ENCODE measurements at regions not wholly inside any gene's neighbourhood (a gene's known extent, or its start where the extent isn't known, plus 50 kb on each side); places are given as distances from the start of the nearest gene placed in this dataset.
"Not testable (repeated sequence)": the region's sequence is repeated elsewhere in the genome, so short reads cannot be mapped to it uniquely, and the experiment has no call there.

DNA sequence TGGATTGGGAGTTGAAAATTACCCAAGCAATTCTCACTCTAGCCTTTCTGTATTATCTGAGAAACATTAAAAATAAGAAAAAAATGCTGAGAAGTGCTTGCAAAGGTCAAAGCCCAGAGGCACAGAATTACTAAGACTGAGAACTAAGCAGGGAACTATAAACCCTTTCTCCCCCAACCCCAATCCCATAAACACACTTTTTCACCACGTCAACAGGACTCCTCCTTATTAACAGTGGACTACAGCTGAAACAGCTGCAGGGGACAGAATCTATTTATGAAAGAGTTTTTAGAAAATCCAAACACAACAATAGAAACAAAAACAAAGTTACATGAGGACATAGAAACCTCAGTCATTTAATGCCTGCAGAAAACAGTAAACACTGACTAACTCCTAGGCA, 984.1 kb downstream of the TRAM1L1 start:
- DNase-seq, result no peak

DNA sequence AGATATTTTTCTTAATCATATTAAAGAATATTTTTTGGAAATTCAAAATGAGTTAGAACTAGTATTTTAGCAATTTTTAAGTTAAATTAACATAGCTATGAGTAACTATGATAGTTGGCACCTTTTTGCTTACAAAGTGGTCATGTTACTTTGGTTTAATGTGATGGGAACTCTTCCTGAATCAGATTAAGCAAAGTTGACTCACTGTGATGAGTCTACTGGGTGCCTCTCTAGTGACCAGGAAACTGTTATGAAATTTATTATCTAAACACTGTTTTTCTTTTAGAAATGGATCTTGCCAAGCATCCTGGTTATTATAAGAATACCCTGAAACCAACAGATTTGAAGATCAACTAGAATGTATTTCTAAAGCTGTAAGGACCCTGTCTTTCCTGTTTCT, 985.8 kb downstream of the TRAM1L1 start:
- no peak for DNase-seq

DNA sequence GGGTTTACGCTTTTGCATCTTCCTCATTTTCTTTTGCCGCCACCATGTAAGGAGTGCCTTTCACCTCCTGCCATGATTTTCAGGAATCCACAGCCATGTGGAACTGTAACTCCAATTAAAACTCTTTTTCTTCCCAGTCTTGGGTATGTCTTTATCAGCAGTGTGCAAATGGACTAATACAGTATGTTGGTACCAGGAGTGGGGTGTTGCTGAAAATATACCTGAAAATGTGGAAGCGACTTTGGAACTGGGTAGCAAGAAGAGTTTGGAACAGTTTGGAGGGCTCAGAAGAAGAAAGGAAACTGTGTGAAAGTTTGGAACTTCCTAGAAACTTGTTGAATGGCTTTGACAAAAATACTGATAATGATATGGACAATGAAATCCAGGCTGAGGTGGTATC, 983.9 kb upstream of the NDST4 start:
- DNase-seq, result not testable (repeated sequence)

DNA sequence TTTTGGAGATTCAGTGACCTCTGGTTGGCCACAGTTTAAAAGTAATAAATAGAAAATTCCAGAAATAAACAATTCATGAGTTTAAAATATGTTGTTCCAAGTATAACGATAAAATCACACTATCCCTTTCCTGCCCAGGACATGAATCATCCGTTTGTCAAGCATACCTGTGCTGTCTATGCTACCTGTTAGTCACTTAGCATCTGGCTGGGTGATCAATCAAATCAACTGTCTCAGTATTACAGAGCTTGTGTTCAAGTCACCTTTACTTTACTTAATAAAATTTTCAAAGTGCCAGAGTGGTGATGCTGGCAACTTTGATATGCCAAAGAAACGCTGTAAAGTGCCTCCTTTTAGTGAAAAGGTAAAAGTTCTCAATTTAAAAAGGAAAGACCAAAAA, 979.5 kb upstream of the NDST4 start:
- DNase-seq, result no peak

DNA sequence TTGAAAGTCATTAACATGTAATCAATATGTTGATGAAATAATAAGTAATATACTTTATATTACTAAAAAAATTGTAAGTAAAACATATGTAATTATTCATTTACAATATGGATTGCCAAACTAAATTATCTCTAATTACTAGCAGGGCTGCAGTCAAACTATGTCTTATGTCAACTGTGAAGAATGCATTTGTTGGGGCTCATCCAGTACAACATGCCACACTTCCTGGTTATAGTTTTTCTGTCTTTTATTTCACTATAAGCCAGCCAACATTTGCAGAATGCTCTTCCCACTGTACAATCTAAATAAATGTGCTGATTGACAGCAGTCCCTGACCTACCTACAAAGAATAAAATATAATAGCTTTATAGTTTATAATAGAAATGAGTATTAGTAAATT, 975.4 kb upstream of the NDST4 start:
- DNase-seq, result no peak

DNA sequence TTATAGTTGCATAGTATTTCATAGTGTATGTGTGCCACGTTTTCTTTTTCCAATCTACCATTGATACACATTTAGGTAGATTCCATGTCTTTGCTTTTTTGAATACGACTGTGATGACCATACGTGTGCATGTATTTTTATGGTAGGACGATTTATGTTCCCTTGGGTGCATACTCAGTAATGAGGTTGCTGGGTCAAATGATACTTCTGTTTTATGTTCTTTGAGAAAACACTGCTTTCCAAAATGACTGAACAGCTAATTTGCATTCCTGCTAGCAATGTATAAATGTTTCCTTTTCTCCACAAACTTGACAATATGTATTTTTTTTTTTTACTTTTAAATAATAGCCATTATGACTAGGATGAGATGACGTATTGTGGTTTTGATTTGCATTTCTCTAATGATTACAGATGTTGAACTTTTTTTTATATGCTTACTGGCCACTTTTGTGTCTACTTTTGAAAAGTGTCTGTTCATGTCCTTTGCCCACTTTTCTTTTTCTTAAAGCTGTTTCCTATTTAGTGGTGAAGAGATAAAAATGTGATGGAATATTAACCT, 969.5 kb upstream of the NDST4 start:
- DNase-seq, result no peak

DNA sequence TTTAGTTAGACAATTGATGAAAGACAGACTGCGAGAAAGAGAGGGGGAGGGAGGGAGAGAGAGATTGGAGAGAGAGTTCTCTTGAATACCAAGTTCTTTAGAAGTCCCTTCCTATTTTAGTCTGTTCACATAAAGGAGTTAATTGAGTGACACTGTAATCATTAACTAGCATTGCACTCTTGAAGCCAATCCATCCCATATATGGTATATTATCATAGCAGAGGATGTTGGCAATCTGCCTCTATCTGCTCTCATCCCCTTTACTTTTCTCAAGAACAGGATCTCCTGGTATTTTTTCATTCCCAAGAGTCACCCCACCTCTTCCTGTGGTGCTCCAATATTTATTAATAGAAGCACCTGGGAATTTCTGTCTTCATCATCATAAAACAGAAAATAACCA, 959.6 kb upstream of the NDST4 start:
- no peak for DNase-seq

DNA sequence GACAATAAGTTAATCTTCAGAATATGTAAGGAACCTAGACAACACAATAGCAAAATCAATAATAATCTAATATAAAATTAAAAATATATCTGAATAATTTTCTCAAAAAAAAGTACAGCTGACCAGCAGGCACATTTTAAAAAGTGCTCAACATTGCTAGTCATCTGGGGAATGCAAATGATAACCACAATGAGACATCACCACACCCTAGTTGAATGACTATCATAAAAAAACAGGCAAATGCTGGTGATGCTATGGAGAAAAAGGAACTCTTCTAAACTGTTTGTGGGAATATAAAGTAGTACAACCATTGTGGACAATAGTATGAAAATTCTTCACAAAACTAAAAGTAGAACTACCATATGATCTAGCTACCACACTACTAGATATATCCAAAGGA, 956.9 kb upstream of the NDST4 start:
- no peak for DNase-seq

DNA sequence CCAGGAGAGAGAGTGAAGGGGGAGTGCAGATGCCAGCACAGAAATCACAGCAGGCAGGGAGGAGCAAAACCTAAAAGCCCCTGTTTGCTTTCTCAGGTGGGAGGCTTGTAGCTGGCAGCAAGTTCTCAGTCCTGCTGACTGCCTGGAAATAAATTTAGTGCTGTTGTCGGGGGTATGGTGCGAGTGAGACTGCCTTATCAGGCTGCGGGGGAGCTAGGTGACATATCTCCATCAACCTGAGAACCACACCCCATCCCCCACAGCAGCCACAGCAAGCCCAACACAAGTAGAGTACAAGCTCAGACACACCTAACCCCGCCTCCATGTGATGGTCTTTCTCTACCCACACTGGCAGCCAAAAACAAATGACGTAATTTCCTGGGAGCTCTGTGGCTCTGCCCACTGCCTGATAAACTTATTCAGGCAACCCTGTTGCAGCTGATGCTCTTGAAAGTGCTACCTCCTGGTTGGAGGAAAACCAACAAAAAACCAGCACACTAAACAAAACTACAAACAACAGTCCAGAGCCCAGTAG, 953.4 kb upstream of the NDST4 start:
- DNase-seq, result no peak

DNA sequence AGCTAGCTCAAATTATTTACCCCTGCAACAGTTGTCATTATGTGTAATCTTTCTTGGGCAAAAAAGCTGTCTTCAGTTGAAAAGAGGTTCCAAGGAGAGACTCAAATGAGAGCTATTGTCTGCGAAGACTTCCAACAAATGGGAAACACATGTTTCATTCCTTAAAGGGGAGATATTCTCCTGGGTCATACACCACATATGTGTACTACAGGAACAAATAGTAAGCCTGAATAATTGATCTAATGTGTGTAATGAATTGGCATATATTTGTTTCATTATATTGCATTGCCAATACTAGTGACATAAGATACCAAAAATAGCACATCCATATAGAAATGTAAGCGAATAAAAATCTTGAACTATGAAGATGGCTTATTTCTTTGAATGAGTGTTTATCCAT, 950.9 kb upstream of the NDST4 start:
- DNase-seq, result no peak

DNA sequence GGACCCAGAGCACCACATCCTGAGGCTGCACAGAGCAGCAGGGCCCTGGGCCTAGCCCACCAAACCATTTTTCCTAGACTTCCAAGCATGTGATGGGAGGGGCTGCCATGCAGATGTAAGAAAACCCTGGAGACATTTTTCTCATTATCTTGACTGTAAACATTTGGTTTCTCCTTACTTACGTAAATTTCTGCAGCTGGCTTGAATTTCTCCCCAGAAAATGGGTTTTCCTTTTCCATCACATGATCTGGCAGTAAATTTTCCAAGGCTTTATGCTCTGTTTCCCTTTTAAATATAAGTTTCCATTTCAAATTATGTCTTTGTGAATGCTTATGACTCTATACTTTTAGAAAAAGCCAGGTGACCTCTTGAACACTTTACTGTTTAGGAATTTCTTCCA, 945.9 kb upstream of the NDST4 start:
- no peak for DNase-seq

DNA sequence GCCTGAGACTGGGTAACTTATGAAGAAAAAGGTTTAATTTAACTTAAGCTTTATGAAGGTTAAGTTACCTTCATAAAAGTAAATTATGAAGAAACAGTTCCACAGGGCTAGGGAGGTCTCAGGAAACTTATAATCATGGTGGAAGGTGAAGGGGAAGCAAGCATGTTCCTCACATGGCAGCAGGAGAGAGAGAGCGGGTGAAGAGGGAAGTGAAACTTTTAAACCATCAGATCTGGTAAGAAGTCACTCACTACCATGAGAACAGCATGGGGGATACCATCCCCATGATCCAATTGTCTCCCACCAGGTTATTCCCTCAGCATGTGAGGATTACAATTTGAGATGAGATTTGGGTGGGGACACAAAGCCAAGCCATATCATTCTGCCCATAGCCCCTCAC, 944.7 kb upstream of the NDST4 start:
- no peak for DNase-seq

DNA sequence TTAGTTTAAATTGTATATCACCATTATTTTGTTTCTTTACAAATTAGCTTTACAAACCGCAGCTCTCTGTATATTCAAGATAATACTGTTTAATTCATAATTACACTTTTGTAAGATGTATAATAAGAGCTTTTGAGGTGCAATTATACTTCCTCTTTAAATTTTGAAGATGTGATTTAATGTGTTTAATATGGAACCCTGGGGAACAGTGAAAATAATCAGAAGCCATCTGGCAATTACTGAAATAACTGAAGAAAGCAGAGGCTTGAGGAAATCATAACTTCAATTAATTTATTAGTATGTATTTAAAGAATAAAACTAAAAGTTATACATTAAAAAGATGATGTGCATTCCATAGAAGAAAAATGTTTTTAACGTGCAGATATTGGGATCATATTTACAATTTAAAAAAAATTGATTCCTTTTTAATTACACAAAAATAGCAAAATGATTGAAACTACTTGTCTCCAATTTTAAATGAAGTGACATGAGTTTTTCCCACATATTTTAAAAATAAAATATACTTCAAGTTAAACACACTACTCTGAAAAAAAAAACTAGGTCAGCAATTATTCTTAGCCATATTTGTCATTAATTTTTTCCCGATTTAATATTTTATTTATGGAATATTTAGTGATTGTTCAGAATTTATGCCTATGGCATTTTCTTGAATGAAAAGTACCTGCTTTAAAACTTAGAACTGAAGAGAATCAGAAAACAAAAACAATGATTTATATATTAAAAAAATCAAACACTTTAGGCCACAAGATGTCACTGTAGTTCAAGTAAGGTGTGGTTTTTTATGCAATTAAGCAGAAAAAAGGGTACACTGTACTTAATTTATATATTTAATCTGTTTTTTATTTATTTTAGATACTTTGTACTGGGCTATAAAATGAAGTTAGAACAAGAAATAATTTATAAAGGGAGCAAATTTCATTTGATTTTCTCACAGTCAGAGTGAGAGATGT, 942.7 kb upstream of the NDST4 start:
- no peak for DNase-seq

DNA sequence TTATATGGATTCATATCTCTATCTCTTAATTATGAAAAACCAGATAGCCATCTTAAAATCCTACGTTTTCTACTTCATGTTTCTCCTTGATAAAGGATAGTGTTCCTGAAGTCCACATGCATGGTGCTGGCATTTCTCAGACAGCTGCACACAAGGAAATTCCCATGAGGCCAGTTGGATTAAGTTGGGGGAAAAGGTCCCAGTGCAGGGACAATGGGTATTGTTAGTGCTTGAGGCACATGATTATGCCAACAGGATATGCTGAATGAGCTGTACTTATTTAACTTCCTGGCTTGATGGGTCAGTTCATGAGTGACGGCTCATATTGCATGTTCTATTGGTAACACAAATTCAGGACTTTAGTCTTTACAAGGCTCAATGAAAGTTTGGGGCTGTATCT, 913.9 kb upstream of the NDST4 start:
- DNase-seq, result no peak

DNA sequence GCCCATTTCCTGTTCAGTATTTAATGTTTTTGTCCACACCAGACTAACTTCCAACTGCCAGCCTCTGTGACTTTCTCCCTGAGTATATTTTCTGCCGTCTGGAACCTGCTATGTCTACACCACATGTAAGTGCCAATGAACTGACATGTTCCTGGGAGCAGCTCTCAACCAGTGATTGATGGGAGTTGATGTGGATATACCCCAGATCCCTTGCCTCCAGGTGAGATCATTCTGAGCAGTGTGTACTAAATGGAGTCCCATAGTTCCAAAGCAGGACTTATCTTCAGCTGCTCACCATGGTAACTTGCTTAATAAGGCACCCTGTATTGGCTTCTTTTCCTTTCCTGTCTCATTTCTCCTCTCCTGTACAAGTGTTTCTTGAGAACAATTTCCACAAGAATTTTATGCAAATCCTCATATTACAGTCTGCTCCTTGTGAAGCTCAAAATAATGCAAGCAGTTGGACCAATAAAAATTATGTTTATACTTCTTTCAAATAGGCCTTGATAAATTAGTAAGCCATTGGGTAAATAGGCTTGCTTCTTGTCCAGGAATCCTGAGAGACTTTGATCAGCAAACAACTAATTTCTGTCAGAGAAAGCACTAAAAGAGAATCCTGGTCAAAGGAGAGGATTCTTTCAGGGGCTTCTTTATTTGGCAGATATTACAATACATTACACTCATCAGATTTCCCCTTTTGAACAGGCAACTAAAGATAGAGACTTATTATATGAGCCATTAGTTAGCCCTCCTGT, 911.7 kb upstream of the NDST4 start:
- no peak for DNase-seq

DNA sequence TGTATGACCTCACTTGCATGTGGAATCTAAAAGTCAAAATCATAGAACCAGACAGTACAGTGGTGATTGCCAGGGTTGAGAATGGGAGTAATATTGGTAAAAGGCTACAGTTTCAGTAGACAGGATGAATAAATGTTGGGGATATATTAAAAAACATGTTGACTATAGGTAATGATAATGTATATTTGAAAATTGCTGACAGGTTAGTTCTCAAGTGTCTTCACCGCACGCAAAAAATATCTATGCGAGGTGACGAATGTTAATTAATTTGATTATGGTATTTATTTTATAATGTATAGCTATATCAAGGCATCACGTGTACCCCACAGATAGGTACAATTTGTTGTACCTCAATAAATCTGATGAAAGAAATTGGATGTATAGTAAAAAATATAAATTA, 909.6 kb upstream of the NDST4 start:
- DNase-seq, result no peak

DNA sequence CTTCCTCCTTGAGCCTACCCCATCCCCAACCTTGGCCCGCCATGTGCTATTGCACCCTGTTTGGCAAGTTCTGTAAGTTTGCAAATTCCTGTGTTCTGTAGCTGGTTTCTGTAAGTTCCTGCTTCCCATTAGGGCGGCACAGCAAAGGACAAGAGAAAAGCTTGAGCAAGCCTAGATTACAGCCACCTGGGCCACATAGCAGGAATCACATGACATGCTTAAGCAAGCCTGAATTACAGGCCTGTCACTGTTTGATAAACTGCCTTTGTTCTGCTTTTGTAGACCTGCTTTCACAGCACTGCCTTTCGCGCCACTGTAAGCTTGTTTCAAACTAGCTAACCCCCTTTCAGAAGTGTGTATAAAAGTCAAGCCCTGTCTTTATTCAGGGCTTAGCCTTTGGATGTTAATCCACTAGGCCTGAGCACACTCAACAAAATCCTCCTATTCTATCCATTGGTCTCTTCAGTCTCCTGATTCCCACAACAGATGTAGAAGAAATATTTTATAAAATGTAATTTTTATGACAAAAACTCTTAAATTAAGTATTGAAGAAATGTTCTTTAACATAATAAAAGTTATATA, 906.8 kb upstream of the NDST4 start:
- no peak for DNase-seq

DNA sequence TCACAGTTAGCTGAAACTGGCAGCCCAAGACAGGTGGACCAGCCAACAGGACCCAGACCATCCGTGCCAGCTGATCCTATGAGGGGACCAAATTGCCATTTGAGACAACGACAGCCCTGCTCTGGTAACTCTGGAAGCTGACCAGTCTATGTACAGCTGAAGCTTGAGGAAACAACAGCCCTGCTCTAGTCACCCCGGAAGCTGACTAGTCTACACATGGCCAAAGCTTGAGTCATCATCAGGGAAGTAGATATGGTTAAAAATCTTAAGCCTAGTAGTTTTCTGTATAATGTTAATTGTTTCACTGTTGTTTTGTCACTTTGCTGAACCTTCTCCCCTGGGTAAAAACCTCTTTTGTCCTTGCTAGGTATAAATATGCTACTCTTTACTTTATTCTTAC, 905.4 kb upstream of the NDST4 start:
- no peak for DNase-seq

DNA sequence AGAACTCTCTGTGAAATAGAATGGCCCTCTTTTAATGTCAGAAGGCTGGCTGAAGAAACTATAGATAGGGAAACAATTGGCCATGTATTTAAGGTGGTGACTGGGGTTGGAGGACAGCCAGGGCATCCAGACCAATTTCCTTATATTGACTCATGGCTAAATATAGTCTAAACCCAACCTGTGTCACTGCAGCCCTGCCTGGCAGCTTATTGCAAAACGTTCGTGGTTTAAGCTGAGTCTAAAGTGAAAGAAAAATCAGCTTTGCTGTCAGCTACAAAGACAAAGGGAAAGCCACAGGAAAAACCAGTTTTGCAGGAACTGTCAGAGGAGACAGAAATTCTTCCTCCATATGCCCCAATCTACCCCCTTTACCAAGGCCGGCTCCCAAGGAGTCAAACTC, 902.8 kb upstream of the NDST4 start:
- DNase-seq, result no peak

DNA sequence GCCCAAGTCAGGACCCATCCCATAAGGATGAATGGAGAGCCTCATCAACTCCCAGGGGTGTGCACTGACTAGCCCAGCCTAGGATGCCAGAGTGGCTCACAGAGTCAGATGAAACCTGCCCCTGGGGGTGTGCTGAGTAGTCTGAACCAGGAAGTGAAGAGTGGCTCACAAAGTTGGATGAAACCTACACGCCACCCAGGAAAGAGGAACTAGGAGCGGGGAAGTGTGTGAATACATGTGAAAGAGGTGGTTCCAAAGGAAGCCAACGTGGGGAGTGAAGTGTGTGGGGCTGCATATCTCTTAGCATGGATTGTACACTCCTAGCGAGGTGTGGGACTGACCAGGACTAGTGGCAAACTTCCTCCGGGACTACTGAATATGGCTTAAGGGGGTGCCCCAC, 902.1 kb upstream of the NDST4 start:
- DNase-seq, result no peak

DNA sequence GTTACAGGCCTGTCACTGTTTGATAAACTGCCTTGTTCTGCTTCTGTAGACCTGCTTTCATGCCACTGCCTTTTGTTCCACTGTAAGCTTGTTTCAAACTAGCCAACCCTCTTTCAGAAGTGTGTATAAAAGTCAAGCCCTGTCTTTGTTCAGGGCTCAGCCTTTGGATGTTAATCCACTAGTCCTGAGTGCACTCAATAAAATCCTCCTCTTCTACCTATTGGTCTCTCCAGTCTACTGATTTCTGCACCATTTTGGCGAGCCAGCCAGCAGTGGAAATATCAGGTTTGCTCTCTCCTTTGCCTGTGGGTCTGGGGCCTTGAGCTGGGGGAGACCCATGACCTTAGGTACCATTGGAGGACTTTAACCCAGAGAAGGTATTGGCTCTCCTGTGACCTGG, 901.6 kb upstream of the NDST4 start:
- no peak for DNase-seq

DNA sequence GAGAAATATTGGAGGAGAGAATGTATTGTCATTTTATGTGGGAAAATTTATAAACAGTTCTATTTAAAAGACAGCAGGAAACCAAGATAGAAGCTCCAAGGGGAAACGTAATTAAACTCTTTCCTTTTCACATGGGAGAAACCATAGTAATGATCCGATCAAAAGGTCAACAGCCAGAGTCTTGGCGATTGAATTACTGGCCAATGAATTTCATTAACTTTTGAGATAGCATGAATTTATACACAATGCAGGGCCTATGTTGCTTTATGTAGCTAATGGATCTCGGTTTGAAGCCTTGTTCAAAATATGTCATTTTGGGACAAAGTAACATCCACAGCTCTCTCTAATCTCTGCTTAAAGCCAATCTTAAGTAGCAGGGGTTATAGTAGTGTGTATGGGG, 897.5 kb upstream of the NDST4 start:
- DNase-seq, result no peak

DNA sequence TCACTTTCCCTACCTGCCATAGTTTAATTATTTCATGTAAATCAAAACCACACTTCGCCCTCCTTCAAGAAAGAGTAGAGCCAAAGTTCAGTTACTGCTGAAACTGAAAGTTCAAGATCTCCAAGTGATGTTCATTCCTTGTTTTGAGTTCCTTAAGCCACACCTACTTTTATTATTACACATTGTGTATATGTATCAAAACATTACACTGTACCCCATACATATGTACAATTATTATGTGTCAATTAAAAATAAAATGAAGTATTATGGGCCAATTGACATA, 892.3 kb upstream of the NDST4 start:
- DNase-seq, result no peak

Data from NCI-H187 (cell line).